Right renal cortex interstitium (tissue), 3 donors: ENCODE measurements at regions not wholly inside any gene's neighbourhood (a gene's known extent, or its start where the extent isn't known, plus 50 kb on each side); places are given as distances from the start of the nearest gene placed in this dataset.
"Not testable (repeated sequence)": the region's sequence is repeated elsewhere in the genome, so short reads cannot be mapped to it uniquely, and the experiment has no call there.

Source experiments
- DNase-seq, 3 donors: peaks; one replicate each; pipeline ENCODE4 v3.0.0-alpha.2; 2013; ENCODE audit warnings: low read depth in 3 of 3, low spot score in 2 of 3

- no peak for DNase-seq
Observed at GRCh38 chr1:38486085-38486484, 373.5 kb downstream of the RRAGC start.

DNA sequence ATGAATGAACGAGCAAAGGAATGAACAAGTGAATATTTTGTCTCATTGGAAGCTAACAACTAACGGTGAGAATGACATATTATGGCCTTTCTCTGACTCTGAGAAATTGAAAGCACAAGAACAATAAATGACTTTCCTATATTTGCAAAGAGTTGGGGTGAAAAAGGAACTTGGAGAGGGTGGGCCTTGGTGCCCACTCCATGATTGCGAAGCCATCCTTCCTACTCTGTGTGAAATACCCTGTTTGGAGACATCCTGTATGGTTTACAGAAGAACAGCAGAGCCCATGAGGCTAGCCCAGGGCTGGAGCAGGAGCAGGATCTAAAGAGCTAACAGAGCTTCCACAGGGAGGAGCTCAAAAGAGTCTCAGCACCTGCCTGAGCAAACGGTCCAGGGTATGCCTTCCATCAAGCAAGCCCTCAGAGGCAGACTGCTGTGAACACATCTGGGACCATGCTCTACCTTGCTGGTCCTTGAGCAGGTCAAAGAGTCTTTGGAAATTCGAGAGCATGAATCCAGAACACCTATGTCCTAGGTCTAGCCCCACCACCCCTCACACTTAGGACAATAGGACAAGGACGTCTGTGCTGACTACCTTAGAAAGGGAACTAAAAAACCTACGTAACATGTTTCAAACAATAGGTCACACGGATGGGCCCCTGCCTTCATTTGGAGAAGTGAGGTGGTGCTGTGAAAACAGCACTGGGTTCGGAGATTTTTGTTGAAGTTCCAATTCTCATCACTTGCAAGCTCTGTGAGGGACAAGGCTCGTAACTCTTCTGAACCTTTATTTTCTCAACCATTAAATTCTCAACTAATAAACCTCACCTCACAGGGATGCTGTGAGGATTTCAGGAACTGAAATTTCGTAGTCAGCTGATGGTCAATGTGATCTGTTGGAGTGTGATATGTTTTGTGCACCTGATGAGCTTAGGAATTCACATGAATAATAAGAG lies 377.4 kb downstream of the RRAGC start:
- DNase-seq, result no peak

GRCh38 chr1:38479662-38480061 lies 379.9 kb downstream of the RRAGC start:
- DNase-seq, result not testable (repeated sequence)

- no peak for DNase-seq
Observed at GRCh38 chr1:38477811-38478210, 381.8 kb downstream of the RRAGC start.

DNA sequence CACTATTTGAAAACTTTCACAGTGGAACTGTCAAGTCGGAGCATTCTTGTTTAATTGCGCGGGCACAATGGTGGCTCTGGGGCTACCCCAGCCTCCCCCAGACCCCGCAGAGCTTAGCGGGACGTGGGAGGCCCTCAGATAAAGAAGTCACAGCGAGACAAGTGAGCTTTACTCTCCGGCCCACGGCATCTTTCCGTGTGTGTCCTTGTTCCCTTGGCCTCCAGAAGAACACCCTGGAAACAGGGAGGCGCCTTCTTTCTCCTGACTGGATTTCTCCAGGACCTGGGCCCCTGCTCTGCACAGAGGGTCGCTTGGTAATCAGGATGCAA lies 382.8 kb downstream of the RRAGC start:
- DNase-seq, result no peak

DNA sequence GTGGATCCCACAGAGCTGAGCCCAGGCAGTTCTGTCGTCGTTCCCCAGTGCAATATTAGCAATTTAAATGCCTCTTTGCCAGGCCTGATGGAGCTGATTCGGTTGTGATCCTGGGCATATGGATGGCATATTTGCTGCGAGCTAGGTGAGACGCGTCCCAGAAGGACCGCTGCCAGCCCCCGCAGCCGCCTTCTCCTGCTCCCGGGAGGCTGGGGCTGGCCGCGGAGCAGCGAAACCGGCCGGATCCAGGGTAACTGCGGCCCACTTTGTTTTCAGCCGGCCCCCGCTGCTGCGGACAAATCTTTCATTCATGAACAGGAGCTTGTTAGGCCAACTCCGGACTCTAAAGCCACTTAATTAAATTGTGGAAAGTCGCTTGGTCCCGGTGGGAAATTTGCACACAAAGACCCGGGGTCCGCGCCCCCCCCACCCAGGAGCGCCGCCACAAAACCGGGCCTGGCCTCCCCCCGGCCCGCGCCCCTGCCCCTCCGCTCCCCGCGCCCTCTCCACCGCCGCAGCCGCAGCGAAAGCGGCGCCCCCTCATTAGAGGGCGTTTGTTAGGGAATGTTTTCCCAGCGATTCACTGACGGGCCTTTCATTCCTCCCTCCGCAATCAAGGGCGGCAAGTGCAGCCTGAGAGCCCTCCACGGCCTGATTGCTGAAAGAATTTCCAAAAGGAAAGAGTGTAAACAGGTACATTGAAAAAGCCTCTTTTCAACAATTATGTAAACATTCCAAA lies 383.3 kb downstream of the RRAGC start:
- no peak for DNase-seq

DNA sequence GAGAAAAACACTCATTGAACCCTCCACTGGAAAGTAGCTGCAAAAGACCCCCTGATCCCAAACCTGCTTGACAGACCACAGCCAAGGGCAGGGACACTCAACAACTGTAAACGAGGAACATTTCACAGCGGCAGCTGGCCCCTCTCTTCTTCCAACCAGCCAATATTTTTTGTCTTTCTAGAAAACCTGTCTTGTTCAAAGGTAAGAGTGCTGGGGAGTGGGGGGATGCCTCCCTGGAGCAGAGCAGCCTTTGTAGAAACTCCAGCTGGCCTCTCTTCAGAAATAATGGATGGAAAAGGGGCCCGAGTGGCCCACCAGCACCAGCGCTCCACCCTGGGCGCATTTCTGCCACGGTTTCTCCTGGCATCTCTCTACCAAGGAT lies 384.0 kb downstream of the RRAGC start:
- no peak for DNase-seq

DNA sequence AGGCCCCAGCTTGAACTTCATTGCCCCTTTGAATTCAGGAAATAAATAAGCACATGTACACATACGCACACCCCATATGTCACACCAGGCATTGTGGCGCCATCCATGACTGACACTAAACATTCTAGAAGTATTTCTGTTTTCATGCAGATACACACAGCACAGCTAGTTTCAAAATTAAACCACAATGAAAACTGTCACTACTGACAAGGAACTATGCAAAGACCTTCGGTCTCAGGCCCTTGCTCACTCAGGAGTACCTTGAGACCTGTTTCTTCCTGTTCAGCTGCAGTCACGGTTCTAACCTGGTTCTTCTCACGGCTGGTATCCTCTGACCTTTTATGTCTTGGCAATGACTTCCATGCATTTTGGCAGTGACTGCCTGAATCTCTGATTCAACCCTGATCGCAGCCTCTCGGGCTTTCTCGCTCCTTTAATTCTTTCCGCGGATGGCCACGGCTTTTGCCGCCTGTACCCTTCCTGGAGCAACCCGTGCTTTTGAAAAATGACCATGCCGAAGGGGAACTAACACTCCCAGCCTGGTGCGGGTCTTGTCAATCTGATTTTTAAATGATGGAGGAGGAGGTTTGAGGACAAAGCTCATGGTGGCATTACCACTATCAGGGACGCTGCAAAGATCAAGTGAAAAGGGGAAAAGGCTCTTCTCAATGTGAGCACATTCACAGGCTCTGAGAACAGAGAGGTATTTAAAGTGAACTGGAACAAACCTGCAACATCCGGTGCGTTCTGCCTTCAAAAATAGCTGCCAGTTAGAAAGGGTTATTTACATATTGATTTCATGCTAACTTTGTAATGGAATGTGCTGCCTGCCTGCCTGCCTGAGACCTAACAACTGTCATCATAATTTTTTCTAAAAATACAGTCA lies 384.6 kb downstream of the RRAGC start:
- no peak for DNase-seq

GRCh38 chr1:38466487-38466886 lies 393.1 kb downstream of the RRAGC start:
- no peak for DNase-seq

GRCh38 chr1:38465460-38465859 lies 394.1 kb downstream of the RRAGC start:
- DNase-seq, result no peak

DNA sequence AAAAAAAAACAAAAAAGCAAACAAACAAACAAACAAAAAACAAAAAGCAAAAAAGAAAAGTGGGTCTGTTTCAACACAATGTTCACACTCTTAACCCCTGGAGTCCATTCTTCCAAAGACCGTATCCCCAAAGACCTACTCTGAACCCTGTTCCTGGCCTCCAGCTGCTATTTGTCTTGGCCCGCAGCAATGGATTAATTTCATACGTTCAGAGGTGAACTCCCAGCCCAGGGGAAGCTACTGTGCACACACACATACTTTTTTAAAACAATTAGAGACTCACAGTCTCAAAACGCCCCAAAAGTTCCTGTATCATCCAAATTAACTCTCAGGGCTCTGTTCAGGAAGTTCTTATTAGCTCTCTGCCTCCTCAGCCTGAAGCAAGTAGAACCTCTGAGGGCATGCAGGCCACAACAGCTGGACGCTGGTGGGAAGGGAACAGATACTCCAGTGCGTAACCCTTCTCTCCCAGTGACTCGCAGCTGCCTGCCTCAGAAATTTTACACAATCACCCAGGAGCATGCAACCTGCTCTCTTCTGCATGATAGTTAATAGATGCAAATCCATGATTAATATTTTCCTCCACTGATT lies 395.4 kb downstream of the RRAGC start:
- DNase-seq, result no peak

- DNase-seq, result no peak
Observed at GRCh38 chr1:38463074-38463473, 396.5 kb downstream of the RRAGC start.

DNA sequence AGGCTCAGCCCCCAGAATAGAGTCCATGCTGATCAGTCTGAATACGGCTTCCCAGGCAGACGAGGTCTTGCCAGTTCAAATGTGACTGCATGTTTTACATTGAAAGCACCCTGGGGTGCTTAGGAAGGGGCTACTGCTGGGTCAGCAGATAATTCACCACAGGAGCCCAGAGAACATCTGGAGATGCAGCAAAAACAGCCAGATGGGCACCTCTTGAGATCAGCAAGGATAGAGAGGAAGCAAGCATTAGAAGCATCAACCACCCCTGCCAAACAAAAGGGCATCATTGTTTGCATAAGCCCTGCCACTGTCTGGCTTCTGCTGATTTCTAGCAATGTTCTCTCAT lies 403.1 kb downstream of the RRAGC start:
- DNase-seq, result no peak

GRCh38 chr1:38455829-38456530 lies 403.6 kb downstream of the RRAGC start:
- DNase-seq, result no peak

DNA sequence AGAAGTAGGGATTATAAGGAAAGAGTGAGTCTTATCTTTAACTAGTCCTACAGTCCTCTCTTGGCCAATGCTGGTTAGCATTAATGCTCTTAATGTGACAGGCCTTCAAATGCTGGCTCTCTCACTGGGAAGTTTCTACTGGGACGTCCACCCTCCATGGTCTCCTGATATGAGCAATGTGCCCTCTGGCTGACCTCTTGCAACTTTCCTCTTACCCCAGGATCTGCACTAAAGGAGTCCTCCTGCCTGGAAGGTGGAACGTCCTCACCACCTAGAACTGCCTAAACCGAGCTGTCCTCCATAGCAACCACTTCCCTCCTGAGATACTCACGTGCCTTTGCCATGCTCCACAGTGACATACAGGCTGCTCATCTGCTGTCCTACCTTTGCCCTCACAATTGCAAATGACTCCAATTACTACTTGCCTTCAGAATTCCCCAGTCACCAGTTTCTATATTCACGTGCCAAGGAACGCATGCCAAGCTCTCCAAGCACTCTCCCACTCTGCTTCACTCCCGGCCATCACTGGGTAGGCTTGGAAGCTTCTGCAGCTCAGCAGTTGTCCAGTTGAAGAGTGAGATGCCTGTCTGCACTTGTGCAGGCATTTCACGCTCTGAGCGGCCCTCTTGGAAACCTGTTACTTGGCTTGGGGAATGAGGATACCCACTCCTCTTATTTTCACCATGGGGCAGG lies 404.7 kb downstream of the RRAGC start:
- no peak for DNase-seq

DNA sequence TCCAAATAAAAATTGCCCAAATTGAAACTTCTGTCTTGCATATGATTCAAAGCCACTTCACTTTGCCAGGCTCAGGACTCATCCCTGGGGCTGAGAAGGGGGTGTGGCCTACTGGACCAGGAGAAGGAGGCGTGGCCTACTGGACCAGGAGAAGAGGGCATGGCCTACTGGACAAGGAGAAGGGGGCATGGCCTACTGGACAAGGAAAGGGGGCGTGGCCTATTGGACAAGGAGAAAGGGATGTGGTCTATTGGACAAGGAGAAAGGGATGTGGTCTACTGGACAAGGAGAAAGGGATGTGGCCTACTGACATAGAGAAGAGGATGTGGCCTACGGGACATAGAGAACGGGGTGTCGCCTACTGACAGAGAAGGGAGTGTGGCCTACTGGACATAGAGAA lies 405.3 kb downstream of the RRAGC start:
- DNase-seq, result no peak

DNA sequence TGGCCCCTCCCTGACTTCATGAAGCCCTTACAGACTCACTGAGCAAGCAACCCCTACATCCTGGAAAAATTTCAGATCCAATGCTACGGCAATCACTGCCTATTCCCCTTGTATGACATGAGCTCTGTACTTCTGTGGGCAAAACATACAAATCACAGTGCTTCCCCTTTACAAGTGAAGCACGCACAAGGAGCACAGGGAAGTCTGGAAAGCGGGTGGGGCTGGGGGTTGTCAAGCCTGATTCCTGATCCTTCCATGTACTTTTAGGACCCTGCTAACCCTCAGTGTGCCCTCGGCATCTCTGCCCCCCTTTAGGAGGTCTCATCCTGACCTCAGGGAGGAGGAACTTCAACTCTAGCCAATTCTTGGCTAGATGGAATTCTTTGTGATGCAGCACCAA lies 405.7 kb upstream of the POU3F1 start:
- DNase-seq, result no peak

DNA sequence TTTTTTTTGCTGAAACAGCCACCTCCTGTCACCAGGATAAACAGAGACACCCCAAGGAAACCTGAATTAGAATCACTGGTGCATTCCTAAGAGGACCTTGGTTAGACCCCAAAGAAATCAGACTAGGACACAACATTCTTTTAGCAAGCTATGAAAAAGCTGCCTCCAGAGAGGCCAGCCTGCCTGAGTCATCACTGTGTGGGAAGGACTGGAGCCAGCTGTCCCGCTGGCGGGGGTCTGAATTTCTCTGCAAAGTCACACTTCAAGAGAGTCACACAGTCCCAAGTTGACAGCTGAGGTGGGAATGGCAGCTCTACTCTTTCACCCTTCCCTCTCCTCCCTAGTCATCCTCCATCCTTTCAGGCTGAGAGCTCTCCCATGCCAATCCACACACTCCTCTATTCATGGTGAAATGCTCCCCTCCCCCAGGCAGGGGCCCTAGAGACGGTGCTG lies 405.0 kb upstream of the POU3F1 start:
- DNase-seq, result no peak

DNA sequence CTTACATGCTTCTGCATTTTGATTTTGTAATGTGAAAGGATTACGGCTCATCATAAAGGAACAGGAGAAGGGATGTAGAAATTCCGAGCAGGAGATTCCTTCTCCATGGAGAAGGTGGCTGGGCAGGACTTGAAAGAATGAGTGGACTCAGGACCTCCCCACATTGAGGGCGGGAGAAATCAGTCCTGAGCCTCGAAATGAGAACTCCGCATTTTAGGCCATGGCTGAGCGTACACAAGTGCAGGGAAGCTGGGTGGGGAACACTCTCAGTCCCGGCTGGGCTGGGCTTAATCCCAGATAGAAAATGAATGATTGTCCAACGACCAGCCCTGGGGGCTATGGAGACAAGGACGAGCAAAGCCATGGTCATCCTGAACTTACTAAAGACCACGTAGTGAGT lies 402.3 kb upstream of the POU3F1 start:
- no peak for DNase-seq

DNA sequence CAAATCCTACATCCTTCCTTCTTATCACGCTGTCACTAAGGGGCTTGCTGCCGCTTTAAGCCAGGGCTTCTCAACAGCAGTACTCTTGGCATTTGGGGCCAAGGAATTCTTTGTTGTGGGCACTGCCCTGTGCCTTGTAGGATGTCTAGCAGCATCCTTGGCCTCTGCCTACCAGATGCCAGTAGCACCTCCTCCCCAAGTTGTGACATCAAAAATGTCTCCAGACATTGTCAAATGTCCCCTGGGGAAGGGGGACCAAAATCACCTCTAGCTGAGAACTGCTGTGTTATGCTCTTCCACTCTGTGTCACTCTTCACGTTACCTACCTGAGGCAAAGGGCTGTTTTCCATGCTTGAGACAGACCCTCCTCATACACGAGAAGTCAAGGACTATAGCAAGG lies 400.3 kb upstream of the POU3F1 start:
- DNase-seq, result no peak
